ENCODE measurements at regions not wholly inside any gene's neighbourhood (a gene's known extent, or its start where the extent isn't known, plus 50 kb on each side); places are given as distances from the start of the nearest gene placed in this dataset.

DNA sequence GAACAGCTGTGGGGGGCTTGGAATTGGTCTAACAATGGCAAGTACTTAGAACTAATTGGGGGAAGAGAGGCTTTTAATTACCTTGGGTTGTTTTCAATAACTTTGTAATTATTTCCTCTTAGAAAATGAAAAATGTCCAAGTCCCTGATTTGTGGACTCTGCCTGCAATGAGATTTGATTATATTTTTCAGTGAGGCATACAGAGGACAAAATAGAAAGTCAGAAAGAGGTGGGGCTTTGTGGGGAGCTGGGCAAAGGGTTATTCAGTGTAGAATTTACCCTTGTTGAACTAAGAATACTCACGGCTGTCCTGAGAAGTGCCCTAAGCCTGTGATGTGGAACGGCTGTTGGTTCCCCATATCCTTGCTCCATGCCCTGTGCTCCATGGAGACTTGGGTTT lies 153.0 kb downstream of the ICE1 start:
- CTCF ChIA-PET = no interaction called here
- H3K4me3 ChIP-seq (ENCODE audit: low read length) = no peak overlapping the region
- intact Hi-C loops (cut with micrococcal nuclease) = no loop called here

GRCh38 chr5:5573798-5574380 lies 151.4 kb downstream of the ICE1 start:
- Histone ChIP-seq H3K27ac (ENCODE audit: low read length) (no peak overlapping the region), H2AFZ (ENCODE audit: low read length) (no peak overlapping the region), H3K27me3 (ENCODE audit: low read length) (peaks cover 96% of the 10 kb centered on the region), H3K4me1 (ENCODE audit: insufficient read depth, low read length) (no peaks in the 10 kb centered on the region), H3K4me3 (ENCODE audit: low read length) (no peak overlapping the region), H3K9me3 (ENCODE audit: low read length) (no peaks in the 10 kb centered on the region), H3K9ac (ENCODE audit: low read length) (no peak overlapping the region), H3K4me2 (ENCODE audit: low read length) (no peak overlapping the region), H3F3A (ENCODE audit: low read length, unreplicated experiment) (no peaks in the 10 kb centered on the region), H3K79me2 (ENCODE audit: low read length) (no peaks in the 10 kb centered on the region), H4K20me1 (ENCODE audit: low read length) (no peaks in the 10 kb centered on the region), H3K36me3 (ENCODE audit: low read depth, low read length) (no peaks in the 10 kb centered on the region), H3K9me2 (replicated peaks; ENCODE audit: low read length) (no peaks in the 10 kb centered on the region)
- no TSS peak for BruUV-seq (replicated peaks)
- POLR2A ChIA-PET (ENCODE audit: unreplicated experiment) = no interaction called here
- ATAC-seq = no peak
- DNase-seq = no peak
- intact Hi-C loops (cut with micrococcal nuclease) = no loop called here
- CTCF ChIA-PET = no interaction called here
- TF ChIP-seq, protein P1, sequence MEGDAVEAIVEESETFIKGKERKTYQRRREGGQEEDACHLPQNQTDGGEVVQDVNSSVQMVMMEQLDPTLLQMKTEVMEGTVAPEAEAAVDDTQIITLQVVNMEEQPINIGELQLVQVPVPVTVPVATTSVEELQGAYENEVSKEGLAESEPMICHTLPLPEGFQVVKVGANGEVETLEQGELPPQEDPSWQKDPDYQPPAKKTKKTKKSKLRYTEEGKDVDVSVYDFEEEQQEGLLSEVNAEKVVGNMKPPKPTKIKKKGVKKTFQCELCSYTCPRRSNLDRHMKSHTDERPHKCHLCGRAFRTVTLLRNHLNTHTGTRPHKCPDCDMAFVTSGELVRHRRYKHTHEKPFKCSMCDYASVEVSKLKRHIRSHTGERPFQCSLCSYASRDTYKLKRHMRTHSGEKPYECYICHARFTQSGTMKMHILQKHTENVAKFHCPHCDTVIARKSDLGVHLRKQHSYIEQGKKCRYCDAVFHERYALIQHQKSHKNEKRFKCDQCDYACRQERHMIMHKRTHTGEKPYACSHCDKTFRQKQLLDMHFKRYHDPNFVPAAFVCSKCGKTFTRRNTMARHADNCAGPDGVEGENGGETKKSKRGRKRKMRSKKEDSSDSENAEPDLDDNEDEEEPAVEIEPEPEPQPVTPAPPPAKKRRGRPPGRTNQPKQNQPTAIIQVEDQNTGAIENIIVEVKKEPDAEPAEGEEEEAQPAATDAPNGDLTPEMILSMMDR (conservative IDR thresholded peaks at IDR 0.05; ENCODE audit: low read depth, low read length) = no peak
- TF ChIP-seq EZH2 (IDR thresholded peaks at IDR 0.05; ENCODE audit: low read length, unreplicated experiment) (no peak), EZH2phosphoT487 (IDR thresholded peaks at IDR 0.05; ENCODE audit: borderline replicate concordance, low read length) (no peak)

More for the DNA sequence above, 153.0 kb downstream of the ICE1 start:
- no peak overlapping the region for H3K9ac ChIP-seq (ENCODE audit: low read length)
- H4K20me1 ChIP-seq (ENCODE audit: low read length) = no peaks in the 10 kb centered on the region
- DNase-seq (no peak), ATAC-seq (no peak)
- H2AFZ ChIP-seq (ENCODE audit: low read length) = no peak overlapping the region
- H3K27me3 ChIP-seq (ENCODE audit: low read length) = peaks cover 94% of the 10 kb centered on the region
- TF ChIP-seq EZH2 (IDR thresholded peaks at IDR 0.05; ENCODE audit: low read length, unreplicated experiment) (no peak), EZH2phosphoT487 (IDR thresholded peaks at IDR 0.05; ENCODE audit: borderline replicate concordance, low read length) (no peak)
- TF ChIP-seq, protein P1 (conservative IDR thresholded peaks at IDR 0.05; ENCODE audit: low read depth, low read length) = no peak
- BruUV-seq (replicated peaks) = no TSS peak
- no peaks in the 10 kb centered on the region for H3K9me3 ChIP-seq (ENCODE audit: low read length)
- H3K79me2 ChIP-seq (ENCODE audit: low read length) = no peaks in the 10 kb centered on the region
- H3F3A ChIP-seq (ENCODE audit: low read length, unreplicated experiment) = no peaks in the 10 kb centered on the region
- H3K9me2 ChIP-seq (replicated peaks; ENCODE audit: low read length) = no peaks in the 10 kb centered on the region
- H3K36me3 ChIP-seq (ENCODE audit: low read depth, low read length) = no peaks in the 10 kb centered on the region
- H3K27ac ChIP-seq (ENCODE audit: low read length) = no peak overlapping the region
- no peak overlapping the region for H3K4me2 ChIP-seq (ENCODE audit: low read length)
- no peaks in the 10 kb centered on the region for H3K4me1 ChIP-seq (ENCODE audit: insufficient read depth, low read length)
- POLR2A ChIA-PET (ENCODE audit: unreplicated experiment) = no interaction called here

- no peaks in the 10 kb centered on the region for H3K36me3 ChIP-seq (ENCODE audit: low read depth, low read length)
- DNase-seq (no peak), ATAC-seq (no peak)
- H3K79me2 ChIP-seq (ENCODE audit: low read length) = no peaks in the 10 kb centered on the region
- no peaks in the 10 kb centered on the region for H4K20me1 ChIP-seq (ENCODE audit: low read length)
- H3F3A ChIP-seq (ENCODE audit: low read length, unreplicated experiment) = no peaks in the 10 kb centered on the region
- intact Hi-C loops (cut with micrococcal nuclease) = no loop called here
- H3K27me3 ChIP-seq (ENCODE audit: low read length) = peaks cover 98% of the 10 kb centered on the region
- POLR2A ChIA-PET (ENCODE audit: unreplicated experiment) = no interaction called here
- no peak overlapping the region for H3K9ac ChIP-seq (ENCODE audit: low read length)
- no peak overlapping the region for H3K4me2 ChIP-seq (ENCODE audit: low read length)
- no peaks in the 10 kb centered on the region for H3K9me3 ChIP-seq (ENCODE audit: low read length)
- no TSS peak for BruUV-seq (replicated peaks)
- CTCF ChIA-PET = interaction anchor here (0.6 kb wide), 1 partner anchor 949 kb away, joined by 4 read pairs; no protein-coding TSS in a partner anchor
- peak; percentile 66; the same call in 1 of the 2 replicates for TF ChIP-seq EZH2phosphoT487 (IDR thresholded peaks at IDR 0.05; ENCODE audit: borderline replicate concordance, low read length)
- TF ChIP-seq, protein P1 (conservative IDR thresholded peaks at IDR 0.05; ENCODE audit: low read depth, low read length) = no peak
- TF ChIP-seq EZH2 (IDR thresholded peaks at IDR 0.05; ENCODE audit: low read length, unreplicated experiment) = peak; percentile 57
- no peak overlapping the region for H3K4me3 ChIP-seq (ENCODE audit: low read length)
- no peaks in the 10 kb centered on the region for H3K9me2 ChIP-seq (replicated peaks; ENCODE audit: low read length)
- no peak overlapping the region for H2AFZ ChIP-seq (ENCODE audit: low read length)
- H3K4me1 ChIP-seq (ENCODE audit: insufficient read depth, low read length) = no peaks in the 10 kb centered on the region
- no peak overlapping the region for H3K27ac ChIP-seq (ENCODE audit: low read length)
Measured at GRCh38 chr5:5572976-5573797, 150.7 kb downstream of the ICE1 start.

All from PC-3 (cell line).